Effector memory CD8-positive, alpha-beta T cell (primary cell): ENCODE measurements at regions not wholly inside any gene's neighbourhood (a gene's known extent, or its start where the extent isn't known, plus 50 kb on each side); places are given as distances from the start of the nearest gene placed in this dataset.

Experiments
- ATAC-seq: fragments of 150-1000 bp; cut with Tn5 transposase; replicated peaks from 2 replicates; pipeline ENCODE4 v1.10.0; 2021; ENCODE audit warnings: mild to moderate bottlenecking, moderate library complexity
- DNase-seq, 3 experiments: peaks; one replicate each; pipeline ENCODE4 v3.0.0; 2021
- H3K27ac Mint-ChIP-seq, 2 donors: one replicate each; pipeline ENCODE4 v1.8.0; 2022; ENCODE audit warnings: mild to moderate bottlenecking in 2 of 2, mixed read lengths in 2 of 2, moderate library complexity in 2 of 2
- H3K27me3 Mint-ChIP-seq, 2 donors: one replicate each; pipeline ENCODE4 v1.8.0; 2022; ENCODE audit warnings: mixed read lengths in 2 of 2
- H3K36me3 Mint-ChIP-seq: one replicate; pipeline ENCODE4 v1.8.0; 2022; ENCODE audit warnings: mild to moderate bottlenecking, moderate library complexity, mixed read lengths; ENCODE audit not compliant: insufficient read depth
- H3K4me1 Mint-ChIP-seq, 2 donors: one replicate each; pipeline ENCODE4 v1.8.0; 2022; ENCODE audit warnings: low read depth in 2 of 2, mixed read lengths in 2 of 2
- H3K4me3 Mint-ChIP-seq, 2 donors: one replicate each; pipeline ENCODE4 v1.8.0; 2022; ENCODE audit warnings: mild to moderate bottlenecking in 2 of 2, mixed read lengths in 2 of 2, moderate library complexity in 2 of 2
- H3K9me3 Mint-ChIP-seq, 2 donors: one replicate each; pipeline ENCODE4 v1.8.0; 2022; ENCODE audit warnings: mixed read lengths in 2 of 2

GRCh38 chr11:128282053-128282452 is 305.3 kb downstream of the ETS1 start:
- peaks cover 0 to 8% of the 10 kb centered on the region in 2 donors for H3K27me3 Mint-ChIP-seq
- ATAC-seq (no peak), DNase-seq (no peak)
- no peak overlapping the region for H3K27ac Mint-ChIP-seq
- H3K9me3 Mint-ChIP-seq = no peaks in the 10 kb centered on the region
- H3K4me1 Mint-ChIP-seq = peaks cover 21 to 34% of the 10 kb centered on the region in 2 donors
- no peaks in the 10 kb centered on the region for H3K36me3 Mint-ChIP-seq
- no peak overlapping the region for H3K4me3 Mint-ChIP-seq

GRCh38 chr11:128279866-128280265 is 307.5 kb downstream of the ETS1 start:
- no peak overlapping the region for H3K27ac Mint-ChIP-seq
- ATAC-seq = no peak
- DNase-seq = no peak

GRCh38 chr11:128273736-128274135 is 313.6 kb downstream of the ETS1 start:
- Mint-ChIP-seq H3K27ac (peak overlapping the region in 1 of 2 donors; percentile 97), H3K9me3 (no peaks in the 10 kb centered on the region), H3K4me3 (no peak overlapping the region), H3K36me3 (peaks cover 13% of the 10 kb centered on the region), H3K4me1 (peaks cover 15 to 19% of the 10 kb centered on the region in 2 donors), H3K27me3 (no peaks in the 10 kb centered on the region)
- no peak for ATAC-seq
- no peak for DNase-seq

More at GRCh38 chr11:128279866-128280265, 307.5 kb downstream of the ETS1 start:
- Mint-ChIP-seq H3K4me1 (peaks cover 5 to 12% of the 10 kb centered on the region in 2 donors), H3K4me3 (no peak overlapping the region), H3K27me3 (peaks cover 0 to 8% of the 10 kb centered on the region in 2 donors), H3K9me3 (no peaks in the 10 kb centered on the region), H3K36me3 (no peaks in the 10 kb centered on the region)

GRCh38 chr11:128271401-128271800 is 316.0 kb downstream of the ETS1 start:
- peak; percentile 83 for ATAC-seq
- H3K4me3 Mint-ChIP-seq = peak overlapping the region; percentile 21 to 47
- H3K27ac Mint-ChIP-seq = peak overlapping the region; percentile 94 to 97
- no peaks in the 10 kb centered on the region for H3K27me3 Mint-ChIP-seq
- H3K4me1 Mint-ChIP-seq = peaks cover 15 to 19% of the 10 kb centered on the region in 2 donors
- peak in 1 of 3 experiments; percentile 19 for DNase-seq
- no peaks in the 10 kb centered on the region for H3K9me3 Mint-ChIP-seq
- H3K36me3 Mint-ChIP-seq = peaks cover 13% of the 10 kb centered on the region

- ATAC-seq (no peak), DNase-seq (no peak)
- Mint-ChIP-seq H3K9me3 (no peaks in the 10 kb centered on the region), H3K4me3 (no peak overlapping the region), H3K27me3 (no peaks in the 10 kb centered on the region), H3K27ac (no peak overlapping the region), H3K36me3 (peaks cover 13% of the 10 kb centered on the region), H3K4me1 (peaks cover 13 to 19% of the 10 kb centered on the region in 2 donors)
Measured at GRCh38 chr11:128269466-128269865, 317.9 kb downstream of the ETS1 start.

- H3K4me3 Mint-ChIP-seq = no peak overlapping the region
- ATAC-seq (no peak), DNase-seq (no peak)
- H3K4me1 Mint-ChIP-seq = peaks cover 9 to 13% of the 10 kb centered on the region in 2 donors
- H3K9me3 Mint-ChIP-seq = no peaks in the 10 kb centered on the region
- no peaks in the 10 kb centered on the region for H3K27me3 Mint-ChIP-seq
- H3K27ac Mint-ChIP-seq = peak overlapping the region in 1 of 2 donors; percentile 42
- H3K36me3 Mint-ChIP-seq = peaks cover 10% of the 10 kb centered on the region
Measured at GRCh38 chr11:128266893-128267292, 320.5 kb downstream of the ETS1 start.

GRCh38 chr11:128262463-128263345 is 324.7 kb downstream of the ETS1 start:
- H3K36me3 Mint-ChIP-seq = no peaks in the 10 kb centered on the region
- H3K27ac Mint-ChIP-seq = no peak overlapping the region
- H3K4me1 Mint-ChIP-seq = peaks cover 3 to 6% of the 10 kb centered on the region in 2 donors
- no peaks in the 10 kb centered on the region for H3K27me3 Mint-ChIP-seq
- no peaks in the 10 kb centered on the region for H3K9me3 Mint-ChIP-seq
- ATAC-seq (no peak), DNase-seq (no peak)
- H3K4me3 Mint-ChIP-seq = no peak overlapping the region

- Mint-ChIP-seq H3K27ac (no peak overlapping the region), H3K4me1 (peaks cover 3 to 10% of the 10 kb centered on the region in 2 donors), H3K36me3 (peaks cover 1% of the 10 kb centered on the region), H3K9me3 (no peaks in the 10 kb centered on the region), H3K4me3 (no peak overlapping the region), H3K27me3 (no peaks in the 10 kb centered on the region)
- no peak for DNase-seq
- ATAC-seq = no peak
Measured at GRCh38 chr11:128261011-128261421, 326.3 kb downstream of the ETS1 start.

- Mint-ChIP-seq H3K27ac (no peak overlapping the region), H3K4me3 (no peak overlapping the region), H3K36me3 (peaks cover 2% of the 10 kb centered on the region), H3K27me3 (no peaks in the 10 kb centered on the region), H3K9me3 (no peaks in the 10 kb centered on the region), H3K4me1 (peaks cover 3 to 10% of the 10 kb centered on the region in 2 donors)
- DNase-seq (no peak), ATAC-seq (no peak)
Measured at GRCh38 chr11:128260398-128260797, 327.0 kb downstream of the ETS1 start.

GRCh38 chr11:128259816-128260215 is 327.5 kb downstream of the ETS1 start:
- Mint-ChIP-seq H3K4me1 (peaks cover 3 to 10% of the 10 kb centered on the region in 2 donors), H3K27ac (no peak overlapping the region), H3K27me3 (no peaks in the 10 kb centered on the region), H3K36me3 (peaks cover 2% of the 10 kb centered on the region), H3K9me3 (no peaks in the 10 kb centered on the region), H3K4me3 (no peak overlapping the region)
- no peak for DNase-seq
- no peak for ATAC-seq

GRCh38 chr11:128254941-128255340 is 332.4 kb downstream of the ETS1 start:
- Mint-ChIP-seq H3K4me3 (no peak overlapping the region), H3K27ac (no peak overlapping the region), H3K4me1 (peaks cover 0 to 3% of the 10 kb centered on the region in 2 donors), H3K27me3 (no peaks in the 10 kb centered on the region), H3K36me3 (peaks cover 5% of the 10 kb centered on the region), H3K9me3 (no peaks in the 10 kb centered on the region)
- ATAC-seq (no peak), DNase-seq (no peak)

GRCh38 chr11:128251140-128251539 is 336.2 kb downstream of the ETS1 start:
- DNase-seq (no peak), ATAC-seq (no peak)
- Mint-ChIP-seq H3K4me3 (no peak overlapping the region), H3K9me3 (no peaks in the 10 kb centered on the region), H3K36me3 (peaks cover 5% of the 10 kb centered on the region), H3K27ac (no peak overlapping the region), H3K4me1 (no peaks in the 10 kb centered on the region), H3K27me3 (peaks cover 0 to 13% of the 10 kb centered on the region in 2 donors)

GRCh38 chr11:128250482-128250881 is 336.9 kb downstream of the ETS1 start:
- H3K4me1 Mint-ChIP-seq = no peaks in the 10 kb centered on the region
- peaks cover 3% of the 10 kb centered on the region for H3K36me3 Mint-ChIP-seq
- H3K9me3 Mint-ChIP-seq = no peaks in the 10 kb centered on the region
- H3K4me3 Mint-ChIP-seq = no peak overlapping the region
- no peak for DNase-seq
- peaks cover 0 to 19% of the 10 kb centered on the region in 2 donors for H3K27me3 Mint-ChIP-seq
- no peak overlapping the region for H3K27ac Mint-ChIP-seq
- ATAC-seq = no peak
